ENCODE measurements at regions not wholly inside any gene's neighbourhood (a gene's known extent, or its start where the extent isn't known, plus 50 kb on each side); places are given as distances from the start of the nearest gene placed in this dataset.

- TF ChIP-seq CTCF (IDR thresholded peaks at IDR 0.05) = no peak
- TF ChIP-seq POLR2A (IDR thresholded peaks at IDR 0.05) = no peak
- no peak for TF ChIP-seq EP300 (IDR thresholded peaks at IDR 0.05)
Observed at GRCh38 chr18:29449424-29449823, 1272.5 kb upstream of the CDH2 start.
